Hepatocyte (in vitro differentiated cells): ENCODE measurements at regions not wholly inside any gene's neighbourhood (a gene's known extent, or its start where the extent isn't known, plus 50 kb on each side); places are given as distances from the start of the nearest gene placed in this dataset.

Source experiments
- CTCF ChIP-seq: fragments of 200-600 bp; sonication (generic); IDR thresholded peaks from 2 replicates; pipeline ENCODE4 v1.5.1; 2016; ENCODE audit warnings: antibody characterized with exemption, mild to moderate bottlenecking; ENCODE audit not compliant: poor library complexity
- EZH2 ChIP-seq: fragments of 200-600 bp; sonication (generic); IDR thresholded peaks from 2 replicates; pipeline ENCODE4 v1.6.1; 2016; ENCODE audit warnings: antibody characterized with exemption, mild to moderate bottlenecking, borderline replicate concordance
- EZH2phosphoT487 ChIP-seq: fragments of 200-600 bp; sonication (generic); IDR thresholded peaks from one replicate; pipeline ENCODE4 v1.6.1; 2018; ENCODE audit warnings: antibody characterized with exemption, mild to moderate bottlenecking, low read depth, moderate library complexity; ENCODE audit not compliant: unreplicated experiment, severe bottlenecking

- no peak for TF ChIP-seq CTCF
- TF ChIP-seq EZH2 = no peak
- TF ChIP-seq EZH2phosphoT487 = no peak
These were observed 118.5 kb downstream of the GLRX3 start for GRCh38 chr10:130254662-130255061.
